Stomach smooth muscle (tissue), 2 donors: ENCODE measurements at regions not wholly inside any gene's neighbourhood (a gene's known extent, or its start where the extent isn't known, plus 50 kb on each side); places are given as distances from the start of the nearest gene placed in this dataset.

Experiments used
- H3K27ac ChIP-seq: one replicate; pipeline ENCODE4 v1.7.0; 2013; ENCODE audit warnings: mild to moderate bottlenecking, low read length, inconsistent platforms
- H3K27me3 ChIP-seq, 2 donors: one replicate each; pipeline ENCODE4 v1.7.0; 2013; ENCODE audit warnings: low read length in 2 of 2; ENCODE audit not compliant: insufficient read depth in 2 of 2, control insufficient read depth in 1 of 2
- H3K36me3 ChIP-seq, 2 donors: one replicate each; pipeline ENCODE4 v1.7.0; 2013; ENCODE audit warnings: low read length in 2 of 2; ENCODE audit not compliant: control insufficient read depth in 2 of 2, insufficient read depth in 2 of 2
- H3K4me1 ChIP-seq: one replicate; pipeline ENCODE4 v1.7.0; 2013; ENCODE audit warnings: low read length; ENCODE audit not compliant: control insufficient read depth, insufficient read depth
- H3K4me3 ChIP-seq, 2 donors: one replicate each; pipeline ENCODE4 v1.7.0; 2013; ENCODE audit warnings: low read length in 2 of 2
- H3K9ac ChIP-seq, 2 donors: one replicate each; pipeline ENCODE4 v1.7.0; 2013; ENCODE audit warnings: low read length in 2 of 2, mild to moderate bottlenecking in 1 of 2
- H3K9me3 ChIP-seq, 2 donors: one replicate each; pipeline ENCODE4 v1.7.0; 2013; ENCODE audit warnings: low read length in 2 of 2; ENCODE audit not compliant: control insufficient read depth in 2 of 2
- donor health status: healthy.
- donor health status: Pancreatic carcinoma.

GRCh38 chr9:79895232-79895631 is 323.5 kb downstream of the TLE4 start:
- Histone ChIP-seq H3K27ac (no peak overlapping the region), H3K9me3 (no peaks in the 10 kb centered on the region), H3K27me3 (no peaks in the 10 kb centered on the region), H3K9ac (no peak overlapping the region), H3K36me3 (no peaks in the 10 kb centered on the region), H3K4me1 (no peaks in the 10 kb centered on the region), H3K4me3 (no peak overlapping the region)

- Histone ChIP-seq H3K36me3 (no peaks in the 10 kb centered on the region), H3K9ac (no peak overlapping the region), H3K4me3 (no peak overlapping the region), H3K9me3 (no peaks in the 10 kb centered on the region), H3K27ac (no peak overlapping the region), H3K4me1 (no peaks in the 10 kb centered on the region), H3K27me3 (no peaks in the 10 kb centered on the region)
Observed at GRCh38 chr9:79889369-79889768, 317.6 kb downstream of the TLE4 start.

- no peaks in the 10 kb centered on the region for H3K4me1 ChIP-seq
- H3K27me3 ChIP-seq, result no peaks in the 10 kb centered on the region
- H3K36me3 ChIP-seq, result no peaks in the 10 kb centered on the region
- H3K4me3 ChIP-seq, result no peak overlapping the region
- no peaks in the 10 kb centered on the region for H3K9me3 ChIP-seq
- H3K27ac ChIP-seq, result no peak overlapping the region
- H3K9ac ChIP-seq, result no peak overlapping the region
Observed at GRCh38 chr9:79885093-79885857, 313.5 kb downstream of the TLE4 start.

DNA sequence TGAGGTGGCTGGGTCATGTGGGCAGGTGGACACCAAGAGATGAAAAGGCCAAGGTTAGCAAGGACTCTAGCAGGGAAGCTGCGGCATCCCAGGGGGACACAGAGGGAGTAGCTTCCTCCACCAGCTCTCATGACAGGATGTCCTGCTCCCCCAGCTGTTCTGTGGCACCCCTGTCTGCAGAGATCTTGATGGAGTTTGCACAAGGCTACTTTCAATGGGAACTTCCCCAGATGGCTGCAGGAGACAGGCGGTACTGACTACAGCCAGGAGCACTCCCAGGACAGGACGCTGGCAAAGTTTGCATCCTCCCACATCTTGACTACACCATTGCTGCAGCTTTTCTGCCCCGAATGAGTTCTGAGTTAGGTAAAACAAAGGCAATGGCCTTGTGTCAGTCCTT is 312.8 kb downstream of the TLE4 start:
- no peak overlapping the region for H3K27ac ChIP-seq
- H3K36me3 ChIP-seq, result no peaks in the 10 kb centered on the region
- no peaks in the 10 kb centered on the region for H3K27me3 ChIP-seq
- H3K4me1 ChIP-seq, result no peaks in the 10 kb centered on the region
- H3K9me3 ChIP-seq, result no peaks in the 10 kb centered on the region
- H3K9ac ChIP-seq, result no peak overlapping the region
- H3K4me3 ChIP-seq, result no peak overlapping the region

- Histone ChIP-seq H3K9ac (no peak overlapping the region), H3K27me3 (no peaks in the 10 kb centered on the region), H3K4me1 (no peaks in the 10 kb centered on the region), H3K36me3 (no peaks in the 10 kb centered on the region), H3K4me3 (no peak overlapping the region), H3K27ac (no peak overlapping the region), H3K9me3 (no peaks in the 10 kb centered on the region)
Observed at GRCh38 chr9:79883073-79883645, 311.4 kb downstream of the TLE4 start.

DNA sequence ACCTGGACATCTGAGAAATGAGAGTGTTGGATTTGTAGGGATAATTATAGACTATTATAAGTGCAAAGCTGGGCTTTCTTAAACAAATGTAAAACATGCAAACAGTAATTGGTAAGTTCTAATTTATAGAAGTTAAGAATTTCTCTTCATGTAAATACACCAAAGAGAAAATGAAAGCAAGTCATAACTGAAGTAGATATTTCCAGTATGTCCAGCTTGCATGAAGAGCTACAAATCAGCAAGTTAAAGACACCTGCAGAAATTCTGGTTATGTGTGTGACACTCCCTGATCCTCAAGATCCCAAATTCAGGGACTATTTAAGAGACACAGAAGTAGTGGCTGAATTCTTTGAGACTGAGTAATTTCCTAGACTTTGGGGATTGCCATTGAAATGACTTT is 308.9 kb downstream of the TLE4 start:
- H3K36me3 ChIP-seq, result no peaks in the 10 kb centered on the region
- no peaks in the 10 kb centered on the region for H3K4me1 ChIP-seq
- no peaks in the 10 kb centered on the region for H3K9me3 ChIP-seq
- H3K27me3 ChIP-seq, result no peaks in the 10 kb centered on the region
- no peak overlapping the region for H3K27ac ChIP-seq
- H3K4me3 ChIP-seq, result no peak overlapping the region
- H3K9ac ChIP-seq, result no peak overlapping the region

GRCh38 chr9:79877943-79878602 is 306.3 kb downstream of the TLE4 start:
- Histone ChIP-seq H3K9ac (no peak overlapping the region), H3K27me3 (no peaks in the 10 kb centered on the region), H3K4me1 (no peaks in the 10 kb centered on the region), H3K36me3 (no peaks in the 10 kb centered on the region), H3K9me3 (no peaks in the 10 kb centered on the region), H3K27ac (no peak overlapping the region), H3K4me3 (no peak overlapping the region)

DNA sequence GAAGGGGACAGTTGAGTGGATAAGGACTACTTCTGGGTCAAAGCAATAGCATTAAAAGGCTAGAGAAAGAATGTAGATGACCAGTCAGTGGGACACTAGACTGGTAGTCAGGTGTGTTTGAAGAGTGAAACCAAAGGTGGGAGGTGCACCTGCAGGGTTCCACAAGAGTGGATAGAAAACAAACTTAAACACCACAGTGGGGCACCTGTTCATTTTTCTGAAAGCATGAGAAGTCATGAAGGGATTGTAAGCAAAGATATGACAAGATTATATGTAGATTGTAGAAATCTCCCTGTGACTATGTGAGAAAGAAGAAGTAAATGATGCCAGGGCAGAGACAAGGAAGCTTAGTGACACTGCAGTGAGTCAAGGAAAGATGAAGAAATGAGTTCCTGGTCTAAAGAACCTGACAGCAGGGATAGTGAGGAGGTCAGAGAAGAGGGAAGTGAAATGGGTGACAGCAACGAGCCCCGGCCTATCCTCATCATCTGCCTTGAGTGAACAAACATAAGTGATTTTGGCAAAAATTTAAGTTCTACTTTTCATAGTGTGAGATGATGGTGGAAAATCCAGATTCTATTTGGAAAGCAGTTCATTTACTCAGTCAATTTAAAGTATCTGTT is 296.9 kb downstream of the TLE4 start:
- no peak overlapping the region for H3K4me3 ChIP-seq
- H3K9me3 ChIP-seq, result no peaks in the 10 kb centered on the region
- no peaks in the 10 kb centered on the region for H3K4me1 ChIP-seq
- no peaks in the 10 kb centered on the region for H3K36me3 ChIP-seq
- no peak overlapping the region for H3K9ac ChIP-seq
- H3K27me3 ChIP-seq, result no peaks in the 10 kb centered on the region
- no peak overlapping the region for H3K27ac ChIP-seq

- no peaks in the 10 kb centered on the region for H3K36me3 ChIP-seq
- no peak overlapping the region for H3K9ac ChIP-seq
- no peak overlapping the region for H3K4me3 ChIP-seq
- H3K27me3 ChIP-seq, result no peaks in the 10 kb centered on the region
- H3K27ac ChIP-seq, result no peak overlapping the region
- no peaks in the 10 kb centered on the region for H3K9me3 ChIP-seq
- H3K4me1 ChIP-seq, result no peaks in the 10 kb centered on the region
Observed at GRCh38 chr9:79862921-79863890, 291.4 kb downstream of the TLE4 start.

DNA sequence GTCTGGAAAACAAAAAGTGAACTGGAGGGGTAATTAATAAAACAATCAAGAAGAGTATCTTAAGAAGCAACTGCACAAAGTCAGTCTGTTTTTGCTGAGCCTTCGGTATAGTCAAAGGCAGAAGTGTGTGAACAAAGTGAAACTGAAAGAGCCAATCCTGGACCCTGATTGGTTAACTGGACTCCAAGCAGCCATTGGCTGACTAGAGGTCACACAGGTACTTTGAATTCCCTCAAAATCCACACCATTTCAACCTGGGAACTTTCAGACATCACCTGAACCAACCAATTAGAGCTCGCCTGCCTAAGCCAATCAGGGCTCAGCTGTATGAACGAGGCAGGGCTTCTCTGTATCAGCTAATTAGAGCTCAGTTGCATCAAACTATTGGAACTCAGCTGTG is 286.7 kb downstream of the TLE4 start:
- Histone ChIP-seq H3K27ac (no peak overlapping the region), H3K4me3 (no peak overlapping the region), H3K27me3 (no peaks in the 10 kb centered on the region), H3K4me1 (no peaks in the 10 kb centered on the region), H3K9me3 (no peaks in the 10 kb centered on the region), H3K9ac (no peak overlapping the region), H3K36me3 (no peaks in the 10 kb centered on the region)
